ENCODE measurements at regions not wholly inside any gene's neighbourhood (a gene's known extent, or its start where the extent isn't known, plus 50 kb on each side); places are given as distances from the start of the nearest gene placed in this dataset.

GRCh38 chr10:62887642-62888041 lies 71.5 kb upstream of the EGR2 start:
- Histone ChIP-seq H3K9me3 (no peaks in the 10 kb centered on the region), H3K4me1 (no peaks in the 10 kb centered on the region), H3K27me3 (no peaks in the 10 kb centered on the region), H3K36me3 (no peaks in the 10 kb centered on the region), H3K27ac (no peak overlapping the region), H3K4me3 (no peak overlapping the region)
- FAIRE-seq, result no peak
- no peak for DNase-seq
- intact Hi-C loops (cut with DNase I), result no loop called here
- TF ChIP-seq CTCF (IDR thresholded peaks at IDR 0.05), result no peak
- 58 to 67% methylated on average over 2 of the region's 2 CpGs for WGBS, 2 donors
- ATAC-seq, result no peak

DNA sequence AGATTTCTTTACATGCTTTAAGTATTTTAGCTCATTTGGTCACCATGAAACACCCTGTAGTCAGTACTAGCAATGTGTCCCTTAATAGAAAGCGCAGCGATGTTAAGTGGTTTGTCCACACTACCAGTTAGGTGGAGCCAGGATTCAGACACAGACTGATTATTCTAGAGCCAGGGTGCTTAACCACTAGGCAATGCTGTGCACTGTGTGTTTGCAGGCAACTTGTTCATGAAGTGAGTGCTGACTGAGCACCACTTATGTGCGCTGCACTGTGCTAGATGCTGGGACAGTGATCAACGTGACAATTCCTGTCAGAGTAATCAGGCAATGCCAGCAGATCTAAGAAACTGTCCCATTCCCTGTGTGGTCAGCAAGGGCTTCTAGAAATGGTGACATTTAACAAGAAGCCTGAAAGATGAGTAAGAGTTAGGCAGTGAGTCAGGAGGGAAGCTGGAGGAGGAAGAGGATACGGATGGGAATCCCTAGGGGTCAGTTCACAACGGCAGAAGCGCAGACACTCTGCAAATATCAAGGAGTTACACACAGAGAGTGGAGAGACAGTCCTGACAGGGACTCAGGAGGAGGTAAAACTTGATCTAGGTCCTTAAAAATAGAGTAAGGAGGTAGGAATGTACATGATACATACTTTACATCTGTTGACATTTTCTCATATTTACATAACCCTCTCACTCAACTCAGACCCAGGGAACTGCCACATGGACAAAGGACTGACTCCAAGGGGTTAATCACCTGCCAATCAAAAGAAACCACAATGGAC lies 69.7 kb upstream of the EGR2 start:
- 46 to 51% methylated on average over 7 of the region's 7 CpGs for WGBS, 2 donors
- intact Hi-C loops (cut with DNase I), result no loop called here
- Histone ChIP-seq H3K27ac (no peak overlapping the region), H3K27me3 (no peaks in the 10 kb centered on the region), H3K9me3 (no peaks in the 10 kb centered on the region), H3K4me1 (no peaks in the 10 kb centered on the region), H3K36me3 (no peaks in the 10 kb centered on the region), H3K4me3 (no peak overlapping the region)
- TF ChIP-seq CTCF (IDR thresholded peaks at IDR 0.05), result no peak
- ATAC-seq, result peak in 1 of 4 donors; percentile 18
- no peak for DNase-seq
- FAIRE-seq, result no peak

DNA sequence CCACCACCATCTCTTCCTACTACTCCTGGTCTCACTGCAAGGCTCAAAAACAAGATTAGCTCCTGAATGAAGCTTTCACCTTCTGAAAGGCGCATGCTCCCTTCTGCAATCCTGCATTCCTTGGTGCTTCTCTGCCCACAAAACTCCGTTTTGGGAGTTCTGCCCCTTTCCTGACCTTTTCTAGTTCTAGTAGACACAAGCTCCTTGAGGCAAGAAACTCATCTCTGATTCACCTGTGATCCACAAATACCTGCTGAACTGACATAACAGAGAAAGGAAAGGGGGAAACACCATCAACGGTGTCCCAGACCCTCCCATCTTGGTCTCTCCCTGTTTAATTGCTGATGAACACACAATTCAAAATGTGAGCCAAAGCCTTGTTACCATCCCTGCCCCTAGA lies 64.0 kb upstream of the EGR2 start:
- Histone ChIP-seq H3K27ac (no peak overlapping the region), H3K4me3 (no peak overlapping the region), H3K36me3 (no peaks in the 10 kb centered on the region), H3K9me3 (no peaks in the 10 kb centered on the region), H3K4me1 (no peaks in the 10 kb centered on the region), H3K27me3 (no peaks in the 10 kb centered on the region)
- ATAC-seq (no peak), FAIRE-seq (no peak), DNase-seq (no peak)
- TF ChIP-seq CTCF (IDR thresholded peaks at IDR 0.05), result no peak
- intact Hi-C loops (cut with DNase I), result no loop called here
- 38 to 57% methylated on average over 3 of the region's 3 CpGs for WGBS, 2 donors

DNA sequence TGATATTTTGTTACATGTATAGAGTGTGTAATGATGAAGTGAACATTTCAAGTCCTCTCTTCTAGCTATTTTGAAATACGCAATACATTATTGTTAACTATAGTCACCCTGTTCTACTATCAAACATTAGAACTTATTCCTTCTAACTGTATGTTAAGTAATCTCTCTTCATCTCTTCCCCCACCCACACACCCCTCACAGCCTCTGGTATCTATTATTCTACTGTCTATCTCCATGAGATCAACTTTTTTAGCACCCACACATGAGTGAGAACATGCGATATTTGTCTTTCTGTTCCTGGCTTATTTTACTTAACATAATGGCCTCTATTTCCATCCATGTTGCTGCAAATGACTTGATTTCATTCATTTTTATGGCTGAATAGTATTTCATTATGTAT lies 57.7 kb upstream of the EGR2 start:
- DNase-seq (no peak), ATAC-seq (no peak), FAIRE-seq (no peak)
- no peaks in the 10 kb centered on the region for H3K4me1 ChIP-seq
- H3K4me3 ChIP-seq, result no peak overlapping the region
- no peak for TF ChIP-seq CTCF (IDR thresholded peaks at IDR 0.05)
- WGBS, 2 donors, result 79 to 84% methylated on average over 2 of the region's 2 CpGs
- H3K27ac ChIP-seq, result no peak overlapping the region
- intact Hi-C loops (cut with DNase I), result no loop called here
- H3K9me3 ChIP-seq, result no peaks in the 10 kb centered on the region
- H3K36me3 ChIP-seq, result no peaks in the 10 kb centered on the region
- H3K27me3 ChIP-seq, result no peaks in the 10 kb centered on the region

DNA sequence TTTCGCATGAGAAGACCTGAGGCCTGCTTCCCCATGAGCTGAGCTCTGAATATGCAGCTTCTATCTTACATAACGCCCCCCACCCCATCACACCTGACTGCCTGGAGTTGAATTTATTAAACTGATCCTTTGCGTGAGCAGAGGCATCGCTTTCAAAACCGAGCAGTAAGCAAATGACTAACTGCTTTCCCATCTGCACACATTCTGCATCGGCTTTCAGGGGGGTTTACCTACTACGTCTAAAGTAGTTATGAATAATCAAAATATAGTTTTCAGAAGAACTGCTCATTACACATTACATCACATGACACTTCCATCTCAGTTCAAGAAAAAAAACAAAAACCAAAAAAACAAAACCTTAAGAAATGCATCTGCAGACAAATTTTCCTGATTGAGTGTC lies 54.7 kb upstream of the EGR2 start:
- no peak for DNase-seq
- no peak for TF ChIP-seq CTCF (IDR thresholded peaks at IDR 0.05)
- no peak for ATAC-seq
- intact Hi-C loops (cut with DNase I), result no loop called here
- Histone ChIP-seq H3K4me3 (no peak overlapping the region), H3K4me1 (no peaks in the 10 kb centered on the region), H3K36me3 (no peaks in the 10 kb centered on the region), H3K27me3 (no peaks in the 10 kb centered on the region), H3K27ac (no peak overlapping the region), H3K9me3 (no peaks in the 10 kb centered on the region)
- 65 to 73% methylated on average over 7 of the region's 7 CpGs for WGBS, 2 donors
- FAIRE-seq, result no peak

Data from pancreas (tissue), 10 donors.